ENCODE measurements at regions not wholly inside any gene's neighbourhood (a gene's known extent, or its start where the extent isn't known, plus 50 kb on each side); places are given as distances from the start of the nearest gene placed in this dataset.

- Histone ChIP-seq H3K9me3 (no peaks in the 10 kb centered on the region), H3K27ac (no peak overlapping the region), H3K36me3 (no peaks in the 10 kb centered on the region), H3K27me3 (no peaks in the 10 kb centered on the region), H3K4me3 (no peak overlapping the region), H3K4me1 (no peaks in the 10 kb centered on the region)
- WGBS, result 62% methylated on average over 3 of the region's 3 CpGs
- TF ChIP-seq POLR2A (IDR thresholded peaks at IDR 0.05) (no peak), POLR2AphosphoS5 (IDR thresholded peaks at IDR 0.05) (no peak), CTCF (IDR thresholded peaks at IDR 0.05) (no peak), EP300 (IDR thresholded peaks at IDR 0.05) (no peak)
- no peak for DNase-seq (ENCODE audit: low spot score in 2 of 2)
Measured at GRCh38 chr1:84090447-84091245, 53.4 kb upstream of the PRKACB start.

GRCh38 chr1:84089867-84090266, 54.2 kb upstream of the PRKACB start:
- Histone ChIP-seq H3K27me3 (no peaks in the 10 kb centered on the region), H3K4me3 (no peak overlapping the region), H3K27ac (no peak overlapping the region), H3K4me1 (no peaks in the 10 kb centered on the region), H3K9me3 (no peaks in the 10 kb centered on the region), H3K36me3 (no peaks in the 10 kb centered on the region)
- no peak for TF ChIP-seq CTCF (IDR thresholded peaks at IDR 0.05)
- no peak for TF ChIP-seq EP300 (IDR thresholded peaks at IDR 0.05)
- TF ChIP-seq POLR2A (IDR thresholded peaks at IDR 0.05), result no peak
- TF ChIP-seq POLR2AphosphoS5 (IDR thresholded peaks at IDR 0.05), result no peak
- no peak for DNase-seq (ENCODE audit: low spot score in 2 of 2)

GRCh38 chr1:84089465-84089864, 54.6 kb upstream of the PRKACB start:
- H3K4me3 ChIP-seq, result no peak overlapping the region
- H3K27ac ChIP-seq, result no peak overlapping the region
- no peak for TF ChIP-seq POLR2AphosphoS5 (IDR thresholded peaks at IDR 0.05)
- TF ChIP-seq POLR2A (IDR thresholded peaks at IDR 0.05), result no peak
- no peak for TF ChIP-seq EP300 (IDR thresholded peaks at IDR 0.05)
- no peaks in the 10 kb centered on the region for H3K9me3 ChIP-seq
- no peaks in the 10 kb centered on the region for H3K4me1 ChIP-seq
- H3K36me3 ChIP-seq, result no peaks in the 10 kb centered on the region
- no peaks in the 10 kb centered on the region for H3K27me3 ChIP-seq
- DNase-seq (ENCODE audit: low spot score in 2 of 2), result no peak

GRCh38 chr1:84086616-84087015, 57.5 kb upstream of the PRKACB start:
- no peak overlapping the region for H3K27ac ChIP-seq

GRCh38 chr1:84086189-84086588, 57.9 kb upstream of the PRKACB start:
- no peaks in the 10 kb centered on the region for H3K27me3 ChIP-seq
- no peak for TF ChIP-seq POLR2AphosphoS5 (IDR thresholded peaks at IDR 0.05)
- no peak for TF ChIP-seq POLR2A (IDR thresholded peaks at IDR 0.05)
- no peak for TF ChIP-seq CTCF (IDR thresholded peaks at IDR 0.05)
- no peak for TF ChIP-seq EP300 (IDR thresholded peaks at IDR 0.05)

More at GRCh38 chr1:84086616-84087015, 57.5 kb upstream of the PRKACB start:
- Histone ChIP-seq H3K4me1 (no peaks in the 10 kb centered on the region), H3K9me3 (no peaks in the 10 kb centered on the region), H3K36me3 (no peaks in the 10 kb centered on the region), H3K4me3 (no peak overlapping the region), H3K27me3 (no peaks in the 10 kb centered on the region)
- WGBS, result 96% methylated on average over 3 of the region's 3 CpGs
- no peak for DNase-seq (ENCODE audit: low spot score in 2 of 2)
- TF ChIP-seq POLR2A (IDR thresholded peaks at IDR 0.05) (no peak), CTCF (IDR thresholded peaks at IDR 0.05) (no peak), EP300 (IDR thresholded peaks at IDR 0.05) (no peak), POLR2AphosphoS5 (IDR thresholded peaks at IDR 0.05) (no peak)

More at GRCh38 chr1:84086189-84086588, 57.9 kb upstream of the PRKACB start:
- Histone ChIP-seq H3K4me3 (no peak overlapping the region), H3K27ac (no peak overlapping the region), H3K9me3 (no peaks in the 10 kb centered on the region), H3K4me1 (no peaks in the 10 kb centered on the region), H3K36me3 (no peaks in the 10 kb centered on the region)
- WGBS, result 89% methylated on average over 5 of the region's 5 CpGs
- no peak for DNase-seq (ENCODE audit: low spot score in 2 of 2)
